SK-N-SH (cell line): ENCODE measurements at regions not wholly inside any gene's neighbourhood (a gene's known extent, or its start where the extent isn't known, plus 50 kb on each side); places are given as distances from the start of the nearest gene placed in this dataset.

Experiments used
- CTCF ChIA-PET: fragments of 300-600, 350-600 bp; formaldehyde crosslinking; extraction: SDS; loops from one replicate; lab custom pipeline; 2021; lab: Yijun Ruan, JAX
- POLR2A ChIA-PET: fragments of 350-600 bp; sonication (Branson Sonifier 250); formaldehyde crosslinking; extraction: SDS; loops from one replicate; lab custom pipeline; 2020; ENCODE audit warnings: antibody characterized with exemption, inconsistent platforms; lab: Yijun Ruan, JAX
- DNase-seq: peaks from one replicate; pipeline ENCODE4 v3.0.0; 2012
- H2AFZ ChIP-seq: fragments of 200-600 bp; sonication (generic); 2 replicates; pipeline ENCODE4 v1.8.1; 2016; ENCODE audit warnings: antibody characterized with exemption, mild to moderate bottlenecking, low read depth
- H3F3A ChIP-seq: fragments of 200-600 bp; sonication (generic); replicated peaks from 2 replicates; pipeline ENCODE3; 2016; ENCODE audit warnings: antibody characterized with exemption, mild to moderate bottlenecking; ENCODE audit not compliant: insufficient read depth
- H3K27ac ChIP-seq, 2 experiments: fragments of 200-500 bp in 1 of 2; fragments of 200-600 bp in 1 of 2; sonication (Bioruptor generic) in 1 of 2; sonication (generic), shearing (Covaris generic) in 1 of 2; 2 replicates each; pipeline versions ENCODE4 v1.5.1 to v1.6.1; 2014 to 2016; ENCODE audit warnings: low read depth in 2 of 2, inconsistent platforms in 1 of 2, low read length in 1 of 2, mild to moderate bottlenecking in 1 of 2, mixed read lengths in 1 of 2
- H3K27me3 ChIP-seq: fragments of 200-600 bp; sonication (generic), shearing (Covaris generic); 2 replicates; pipeline ENCODE4 v1.6.1; 2016; ENCODE audit warnings: mixed run types; ENCODE audit not compliant: insufficient read depth
- H3K36me3 ChIP-seq, 2 experiments: fragments of 200-500 bp in 1 of 2; fragments of 200-600 bp in 1 of 2; sonication (Bioruptor generic) in 1 of 2; sonication (generic) in 1 of 2; replicated peaks in 1 of 2; 2 replicates each; pipeline versions ENCODE3 to v1.5.1; 2014 to 2016; ENCODE audit warnings: low read length in 1 of 2, mild to moderate bottlenecking in 1 of 2; ENCODE audit not compliant: insufficient read depth in 2 of 2, control insufficient read depth in 1 of 2
- H3K4me1 ChIP-seq, 2 experiments: fragments of 200-500 bp in 1 of 2; fragments of 200-600 bp in 1 of 2; sonication (Bioruptor generic) in 1 of 2; sonication (generic), shearing (Covaris generic) in 1 of 2; 2 replicates each; pipeline versions ENCODE4 v1.5.1 to v1.6.1; 2014 to 2016; ENCODE audit warnings: low read depth in 1 of 2, low read length in 1 of 2, mixed run types in 1 of 2; ENCODE audit not compliant: insufficient read depth in 2 of 2, control insufficient read depth in 1 of 2
- H3K4me2 ChIP-seq: fragments of 200-600 bp; sonication (generic), shearing (Covaris generic); 2 replicates; pipeline ENCODE4 v1.6.1; 2017; ENCODE audit warnings: mixed run types
- H3K4me3 ChIP-seq, 2 experiments: fragments of 200-500 bp in 1 of 2; fragments of 200-600 bp in 1 of 2; sonication (Bioruptor generic) in 1 of 2; sonication (generic), shearing (Covaris generic) in 1 of 2; 2 replicates each; pipeline versions ENCODE4 v1.5.1 to v1.8.1; 2014 to 2016; ENCODE audit warnings: low read depth in 2 of 2, inconsistent platforms in 1 of 2, low read length in 1 of 2, mild to moderate bottlenecking in 1 of 2, mixed read lengths in 1 of 2, moderate library complexity in 1 of 2
- H3K79me2 ChIP-seq: fragments of 200-600 bp; sonication (generic); 2 replicates; pipeline ENCODE4 v1.8.1; 2017; ENCODE audit warnings: mild to moderate bottlenecking; ENCODE audit not compliant: insufficient read depth
- H3K9ac ChIP-seq: fragments of 200-600 bp; sonication (generic); 2 replicates; pipeline ENCODE4 v1.6.1; 2017; ENCODE audit warnings: mixed run types
- H3K9me2 ChIP-seq: fragments of 200-600 bp; sonication (generic); 2 replicates; pipeline ENCODE4 v1.6.1; 2017; ENCODE audit warnings: mixed run types
- H3K9me3 ChIP-seq: fragments of 200-600 bp; sonication (generic); 2 replicates; pipeline ENCODE4 v1.6.1; 2017; ENCODE audit warnings: mixed run types, mild to moderate bottlenecking, moderate library complexity
- H4K20me1 ChIP-seq: fragments of 200-600 bp; sonication (generic); 2 replicates; pipeline ENCODE4 v1.6.1; 2017; ENCODE audit warnings: mild to moderate bottlenecking, mixed run types; ENCODE audit not compliant: insufficient read depth
- CHD2 ChIP-seq: fragments of 150-350 bp; IDR thresholded peaks from 2 replicates; pipeline ENCODE4 v1.6.1; 2018; ENCODE audit warnings: low read length; ENCODE audit not compliant: partially characterized antibody
- FOXJ3 ChIP-seq: sonication (generic); formaldehyde crosslinking; IDR thresholded peaks from 2 replicates; pipeline ENCODE4 v1.5.1; 2020; ENCODE audit warnings: mild to moderate bottlenecking, missing genetic modification reagents
- GATA2 ChIP-seq: sonication (generic); formaldehyde crosslinking; IDR thresholded peaks from 2 replicates; pipeline ENCODE4 v1.5.0; 2020; ENCODE audit warnings: mild to moderate bottlenecking, missing genetic modification reagents
- MEF2A ChIP-seq: IDR thresholded peaks from 2 replicates; pipeline ENCODE4 v1.4.0; 2012; ENCODE audit warnings: low read depth, borderline replicate concordance
- RCOR1 ChIP-seq: fragments of 150-350 bp; IDR thresholded peaks from 2 replicates; pipeline ENCODE4 v1.6.1; 2017; ENCODE audit warnings: antibody characterized with exemption, low read length
- RXRA ChIP-seq: IDR thresholded peaks from 2 replicates; pipeline ENCODE4 v1.4.0; 2012; ENCODE audit warnings: low read depth, mild to moderate bottlenecking, borderline replicate concordance
- WGBS: methylation state at CpG from one replicate; pipeline ENCODE4 v1.1.6; 2017; ENCODE audit warnings: low lambda C conversion rate; 5-methylcytosine and 5-hydroxymethylcytosine counted together
- TF ChIP-seq, protein P1 (sequence below): IDR thresholded peaks from 2 replicates; pipeline ENCODE4 v1.4.0; 2012; ENCODE audit warnings: low read depth, borderline replicate concordance
- TF ChIP-seq, protein P2 (sequence below): fragments of 150-350 bp; IDR thresholded peaks from 2 replicates; pipeline ENCODE4 v1.6.1; 2016; ENCODE audit warnings: mild to moderate bottlenecking, low read depth, low read length
- TF ChIP-seq, protein P3 (sequence below): IDR thresholded peaks from 2 replicates; pipeline ENCODE4 v1.4.0; 2012; ENCODE audit warnings: low read depth

DNA sequence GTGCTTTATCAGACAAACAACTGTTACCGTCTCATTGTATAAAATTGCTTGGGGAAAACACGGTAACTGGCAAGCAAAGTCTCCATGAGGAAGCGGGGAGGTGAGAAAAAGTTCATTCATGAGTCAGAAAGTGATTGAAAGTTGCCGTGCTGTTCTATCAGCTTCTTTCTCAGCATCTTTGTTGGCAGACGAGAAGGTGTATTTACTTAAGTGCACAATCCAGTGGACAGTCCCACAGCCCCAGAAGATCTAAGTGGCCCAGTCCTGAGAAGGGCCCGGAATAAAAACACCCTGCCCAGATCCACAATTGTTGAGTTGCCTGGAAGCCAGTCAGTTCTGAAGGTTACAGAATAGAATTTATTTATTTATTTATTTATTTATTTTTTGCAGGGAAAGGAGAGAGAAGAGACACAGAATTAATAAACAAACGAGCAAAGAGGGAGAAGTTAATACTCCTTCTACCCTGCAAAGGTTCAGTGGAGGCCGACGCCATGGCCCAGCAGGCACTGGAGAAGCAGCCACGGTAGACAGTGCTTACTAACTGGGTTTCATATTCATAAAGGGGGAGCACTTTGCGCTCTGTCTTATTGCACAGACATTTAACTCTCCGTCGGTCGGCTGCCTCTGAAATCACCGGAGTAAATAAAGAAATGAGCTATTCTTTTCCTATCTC is 676.0 kb upstream of the SALL3 start:
- Histone ChIP-seq H3K4me3 (no peak overlapping the region), H3K36me3 (no peaks in the 10 kb centered on the region), H3K79me2 (no peaks in the 10 kb centered on the region), H3K9me2 (no peaks in the 10 kb centered on the region), H3K9me3 (no peaks in the 10 kb centered on the region), H4K20me1 (no peaks in the 10 kb centered on the region), H3K4me2 (no peak overlapping the region), H3K27me3 (peaks cover 18% of the 10 kb centered on the region; the same call in 1 of the 2 replicates), H2AFZ (no peak overlapping the region), H3K27ac (no peak overlapping the region), H3F3A (no peaks in the 10 kb centered on the region), H3K4me1 (no peaks in the 10 kb centered on the region), H3K9ac (no peak overlapping the region)
- TF ChIP-seq CHD2: no peak
- TF ChIP-seq, protein P1, sequence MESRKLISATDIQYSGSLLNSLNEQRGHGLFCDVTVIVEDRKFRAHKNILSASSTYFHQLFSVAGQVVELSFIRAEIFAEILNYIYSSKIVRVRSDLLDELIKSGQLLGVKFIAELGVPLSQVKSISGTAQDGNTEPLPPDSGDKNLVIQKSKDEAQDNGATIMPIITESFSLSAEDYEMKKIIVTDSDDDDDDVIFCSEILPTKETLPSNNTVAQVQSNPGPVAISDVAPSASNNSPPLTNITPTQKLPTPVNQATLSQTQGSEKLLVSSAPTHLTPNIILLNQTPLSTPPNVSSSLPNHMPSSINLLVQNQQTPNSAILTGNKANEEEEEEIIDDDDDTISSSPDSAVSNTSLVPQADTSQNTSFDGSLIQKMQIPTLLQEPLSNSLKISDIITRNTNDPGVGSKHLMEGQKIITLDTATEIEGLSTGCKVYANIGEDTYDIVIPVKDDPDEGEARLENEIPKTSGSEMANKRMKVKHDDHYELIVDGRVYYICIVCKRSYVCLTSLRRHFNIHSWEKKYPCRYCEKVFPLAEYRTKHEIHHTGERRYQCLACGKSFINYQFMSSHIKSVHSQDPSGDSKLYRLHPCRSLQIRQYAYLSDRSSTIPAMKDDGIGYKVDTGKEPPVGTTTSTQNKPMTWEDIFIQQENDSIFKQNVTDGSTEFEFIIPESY: no peak
- TF ChIP-seq, protein P2, sequence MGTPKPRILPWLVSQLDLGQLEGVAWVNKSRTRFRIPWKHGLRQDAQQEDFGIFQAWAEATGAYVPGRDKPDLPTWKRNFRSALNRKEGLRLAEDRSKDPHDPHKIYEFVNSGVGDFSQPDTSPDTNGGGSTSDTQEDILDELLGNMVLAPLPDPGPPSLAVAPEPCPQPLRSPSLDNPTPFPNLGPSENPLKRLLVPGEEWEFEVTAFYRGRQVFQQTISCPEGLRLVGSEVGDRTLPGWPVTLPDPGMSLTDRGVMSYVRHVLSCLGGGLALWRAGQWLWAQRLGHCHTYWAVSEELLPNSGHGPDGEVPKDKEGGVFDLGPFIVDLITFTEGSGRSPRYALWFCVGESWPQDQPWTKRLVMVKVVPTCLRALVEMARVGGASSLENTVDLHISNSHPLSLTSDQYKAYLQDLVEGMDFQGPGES: no peak
- no peak for TF ChIP-seq MEF2A
- TF ChIP-seq RCOR1: no peak
- TF ChIP-seq RXRA: no peak
- TF ChIP-seq, protein P3, sequence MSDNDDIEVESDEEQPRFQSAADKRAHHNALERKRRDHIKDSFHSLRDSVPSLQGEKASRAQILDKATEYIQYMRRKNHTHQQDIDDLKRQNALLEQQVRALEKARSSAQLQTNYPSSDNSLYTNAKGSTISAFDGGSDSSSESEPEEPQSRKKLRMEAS: no peak
- ChIA-PET POLR2A (no interaction called here), CTCF (interaction anchor here (1.1 to 1.2 kb wide), 2 partner anchors 15 to 51 kb away, joined by 3 read pairs; no protein-coding TSS in a partner anchor)
- WGBS: 7% methylated on average over 15 of the region's 15 CpGs
- DNase-seq: no peak

DNA sequence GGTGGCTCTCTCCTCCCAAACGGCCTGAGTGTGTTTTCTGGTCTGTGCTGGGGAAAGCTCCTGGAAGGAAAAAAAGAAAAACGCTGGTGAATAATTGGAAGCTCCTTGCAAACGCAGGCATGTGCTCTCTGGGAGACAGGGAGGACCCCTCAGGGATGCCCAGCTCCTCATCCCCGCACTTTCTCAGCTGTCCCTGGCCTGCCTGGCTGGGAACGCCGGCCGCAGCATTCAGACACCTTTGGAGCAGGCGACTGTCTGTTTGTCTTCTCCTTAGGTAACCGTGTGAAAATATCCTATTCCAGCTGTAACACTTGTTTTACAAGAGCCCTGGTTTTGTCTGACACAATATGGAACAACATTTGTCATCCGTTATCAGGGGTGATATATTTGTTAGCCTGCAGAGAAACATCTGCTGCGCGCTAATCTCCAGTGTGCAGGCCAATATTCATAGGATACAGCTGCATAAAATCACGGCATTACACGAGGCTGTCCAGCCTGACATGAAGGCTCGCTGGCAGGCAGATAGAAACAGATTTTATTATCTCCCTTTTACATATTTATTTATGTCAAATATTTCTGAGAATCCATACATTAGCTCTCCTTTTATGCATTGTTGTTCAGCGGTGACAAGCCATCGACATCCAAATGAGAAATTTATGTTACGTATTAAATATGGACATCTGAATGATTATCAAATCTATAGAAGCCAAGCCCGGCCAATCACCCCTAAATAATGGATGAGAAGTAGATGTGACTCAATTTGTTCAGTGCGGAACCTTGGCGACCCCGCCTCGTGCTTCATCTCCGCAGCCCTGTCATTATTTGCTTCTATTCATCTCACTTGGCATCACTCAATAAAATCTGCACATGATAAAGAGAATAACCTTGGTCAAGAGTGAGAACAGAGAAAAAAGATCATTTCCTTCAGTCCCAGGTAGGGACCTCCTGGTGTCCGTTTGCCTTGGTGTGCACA is 675.1 kb upstream of the SALL3 start:
- WGBS: 5% methylated on average over 25 of the region's 25 CpGs
- Histone ChIP-seq H3K36me3 (no peaks in the 10 kb centered on the region), H3K9me2 (no peaks in the 10 kb centered on the region), H3K4me3 (no peak overlapping the region), H3K79me2 (no peaks in the 10 kb centered on the region), H3K4me1 (no peaks in the 10 kb centered on the region), H3F3A (no peaks in the 10 kb centered on the region), H3K27ac (no peak overlapping the region), H3K9me3 (no peaks in the 10 kb centered on the region)
- CTCF ChIA-PET: interaction anchor here (1.1 kb wide), 1 partner anchor 16 kb away, joined by 3 read pairs; no protein-coding TSS in a partner anchor
- POLR2A ChIA-PET: no interaction called here
- peak; percentile 27 for DNase-seq
- no peak for TF ChIP-seq FOXJ3 (CRISPR knock-in tag)
- peak; percentile 55 for TF ChIP-seq GATA2 (CRISPR knock-in tag)
- TF ChIP-seq, all 33 proteins: peak for 1
- Histone ChIP-seq H2AFZ (no peak overlapping the region), H3K9ac (no peak overlapping the region), H4K20me1 (no peaks in the 10 kb centered on the region), H3K4me2 (no peak overlapping the region), H3K27me3 (peaks cover 18% of the 10 kb centered on the region; the same call in 1 of the 2 replicates)
